ENCODE measurements at regions not wholly inside any gene's neighbourhood (a gene's known extent, or its start where the extent isn't known, plus 50 kb on each side); places are given as distances from the start of the nearest gene placed in this dataset.

- TF ChIP-seq POLR2A (IDR thresholded peaks at IDR 0.05), result no peak
- TF ChIP-seq CTCF (IDR thresholded peaks at IDR 0.05), result no peak
- Histone ChIP-seq H3K4me3 (no peak overlapping the region), H3K9me3 (no peaks in the 10 kb centered on the region), H3K4me1 (no peaks in the 10 kb centered on the region), H3K36me3 (no peaks in the 10 kb centered on the region), H3K27ac (no peak overlapping the region), H3K27me3 (no peaks in the 10 kb centered on the region)
- DNase-seq, result no peak
- intact Hi-C loops (cut with DNase I; ENCODE audit: low total_unique reads), result no loop called here
Observed at GRCh38 chr3:160127308-160127707, 97.9 kb upstream of the C3orf80 start.

GRCh38 chr3:160128056-160128455 is 97.2 kb upstream of the C3orf80 start:
- TF ChIP-seq CTCF (IDR thresholded peaks at IDR 0.05) (no peak), POLR2A (IDR thresholded peaks at IDR 0.05) (no peak)
- Histone ChIP-seq H3K9me3 (no peaks in the 10 kb centered on the region), H3K4me1 (no peaks in the 10 kb centered on the region), H3K36me3 (no peaks in the 10 kb centered on the region), H3K27me3 (no peaks in the 10 kb centered on the region), H3K4me3 (no peak overlapping the region), H3K27ac (no peak overlapping the region)
- intact Hi-C loops (cut with DNase I; ENCODE audit: low total_unique reads), result no loop called here
- DNase-seq, result no peak

GRCh38 chr3:160129459-160130061 is 95.7 kb upstream of the C3orf80 start:
- Histone ChIP-seq H3K9me3 (no peaks in the 10 kb centered on the region), H3K36me3 (no peaks in the 10 kb centered on the region), H3K4me1 (no peaks in the 10 kb centered on the region), H3K4me3 (no peak overlapping the region), H3K27me3 (no peaks in the 10 kb centered on the region), H3K27ac (no peak overlapping the region)
- DNase-seq, result no peak
- TF ChIP-seq POLR2A (IDR thresholded peaks at IDR 0.05) (no peak), CTCF (IDR thresholded peaks at IDR 0.05) (no peak)
- intact Hi-C loops (cut with DNase I; ENCODE audit: low total_unique reads), result no loop called here

GRCh38 chr3:160130071-160130470 is 95.2 kb upstream of the C3orf80 start:
- H3K27me3 ChIP-seq, result no peaks in the 10 kb centered on the region
- H3K4me1 ChIP-seq, result no peaks in the 10 kb centered on the region
- DNase-seq, result no peak
- no peaks in the 10 kb centered on the region for H3K36me3 ChIP-seq
- TF ChIP-seq POLR2A (IDR thresholded peaks at IDR 0.05) (no peak), CTCF (IDR thresholded peaks at IDR 0.05) (no peak)
- no peaks in the 10 kb centered on the region for H3K9me3 ChIP-seq
- H3K4me3 ChIP-seq, result no peak overlapping the region
- intact Hi-C loops (cut with DNase I; ENCODE audit: low total_unique reads), result no loop called here
- H3K27ac ChIP-seq, result no peak overlapping the region

- no peak overlapping the region for H3K4me3 ChIP-seq
Observed at GRCh38 chr3:160130950-160131349, 94.3 kb upstream of the C3orf80 start.

More at GRCh38 chr3:160130950-160131349, 94.3 kb upstream of the C3orf80 start:
- intact Hi-C loops (cut with DNase I; ENCODE audit: low total_unique reads), result no loop called here
- Histone ChIP-seq H3K9me3 (no peaks in the 10 kb centered on the region), H3K27ac (no peak overlapping the region), H3K4me1 (no peaks in the 10 kb centered on the region), H3K36me3 (no peaks in the 10 kb centered on the region), H3K27me3 (no peaks in the 10 kb centered on the region)
- no peak for DNase-seq
- TF ChIP-seq POLR2A (IDR thresholded peaks at IDR 0.05) (no peak), CTCF (IDR thresholded peaks at IDR 0.05) (no peak)

Measured in uterus (tissue), 3 donors.